Glomerular visceral epithelial cell (primary cell): ENCODE measurements at regions not wholly inside any gene's neighbourhood (a gene's known extent, or its start where the extent isn't known, plus 50 kb on each side); places are given as distances from the start of the nearest gene placed in this dataset.
"Not testable (repeated sequence)": the region's sequence is repeated elsewhere in the genome, so short reads cannot be mapped to it uniquely, and the experiment has no call there.

Experiments
- DNase-seq: peaks from one replicate; pipeline ENCODE4 v3.0.0-alpha.2; 2016; ENCODE audit errors: extremely low spot score

- no peak for DNase-seq
These were observed 186.1 kb downstream of the CAND1 start for GRCh38 chr12:67455236-67455635.

GRCh38 chr12:67456431-67456901 is 187.3 kb downstream of the CAND1 start:
- DNase-seq, result peak; percentile 79

- DNase-seq, result no peak
These were observed 188.0 kb downstream of the CAND1 start for GRCh38 chr12:67457136-67457535.

GRCh38 chr12:67457778-67458665 is 188.9 kb downstream of the CAND1 start:
- no peak for DNase-seq

GRCh38 chr12:67459173-67459572 is 189.4 kb upstream of the DYRK2 start:
- no peak for DNase-seq

GRCh38 chr12:67459578-67459977 is 189.0 kb upstream of the DYRK2 start:
- DNase-seq, result no peak

- DNase-seq, result no peak
These were observed 188.2 kb upstream of the DYRK2 start for GRCh38 chr12:67460388-67460787.

GRCh38 chr12:67468549-67469245 is 179.8 kb upstream of the DYRK2 start:
- peak; percentile 25 for DNase-seq

GRCh38 chr12:67469666-67470065 is 178.9 kb upstream of the DYRK2 start:
- no peak for DNase-seq

GRCh38 chr12:67471810-67472209 is 176.7 kb upstream of the DYRK2 start:
- no peak for DNase-seq

- no peak for DNase-seq
These were observed 176.0 kb upstream of the DYRK2 start for GRCh38 chr12:67472539-67472938.

GRCh38 chr12:67474934-67475620 is 173.5 kb upstream of the DYRK2 start:
- DNase-seq, result no peak

- DNase-seq, result no peak
These were observed 172.8 kb upstream of the DYRK2 start for GRCh38 chr12:67475725-67476124.

GRCh38 chr12:67477681-67478265 is 170.8 kb upstream of the DYRK2 start:
- no peak for DNase-seq

GRCh38 chr12:67482751-67483661 is 165.5 kb upstream of the DYRK2 start:
- peak; percentile 59 for DNase-seq

- no peak for DNase-seq
These were observed 164.5 kb upstream of the DYRK2 start for GRCh38 chr12:67483871-67484554.

- no peak for DNase-seq
These were observed 163.6 kb upstream of the DYRK2 start for GRCh38 chr12:67484791-67485480.

GRCh38 chr12:67486671-67487070 is 161.9 kb upstream of the DYRK2 start:
- no peak for DNase-seq

- DNase-seq, result not testable (repeated sequence)
These were observed 160.2 kb upstream of the DYRK2 start for GRCh38 chr12:67488349-67488748.

GRCh38 chr12:67489007-67489406 is 159.5 kb upstream of the DYRK2 start:
- no peak for DNase-seq
